Raji (cell line): ENCODE measurements at regions not wholly inside any gene's neighbourhood (a gene's known extent, or its start where the extent isn't known, plus 50 kb on each side); places are given as distances from the start of the nearest gene placed in this dataset.

ENCODE experiments used
- POLR2A ChIP-seq: IDR thresholded peaks from 2 replicates; pipeline ENCODE4 v1.6.1; 2011; ENCODE audit warnings: low read depth, low read length, control low read depth; ENCODE audit not compliant: insufficient read depth

DNA sequence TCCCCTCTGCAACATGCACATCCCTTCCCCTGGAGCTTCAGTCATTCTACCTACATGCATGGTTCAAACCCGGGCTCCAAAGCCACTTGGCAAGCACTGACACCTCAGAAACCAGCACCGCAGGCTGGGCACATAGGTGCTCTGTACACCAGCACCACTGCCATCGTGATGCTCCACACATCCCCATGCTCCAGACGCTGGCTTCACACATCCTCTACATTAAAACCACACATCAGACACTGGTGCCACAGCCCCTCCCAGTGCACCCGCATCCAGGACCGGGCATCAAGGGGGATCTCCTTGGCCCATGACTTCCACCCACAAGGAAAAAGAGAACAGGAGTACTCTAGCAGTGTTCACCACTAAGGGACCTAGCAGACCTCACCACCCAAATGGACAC is 787.7 kb downstream of the CDH18 start:
- TF ChIP-seq POLR2A: no peak

- TF ChIP-seq POLR2A: no peak
Measured at GRCh38 chr5:19208397-19208796, 779.6 kb downstream of the CDH18 start.

GRCh38 chr5:19210886-19211285 is 777.1 kb downstream of the CDH18 start:
- TF ChIP-seq POLR2A: no peak

GRCh38 chr5:19229179-19229835 is 758.7 kb downstream of the CDH18 start:
- TF ChIP-seq POLR2A: no peak

DNA sequence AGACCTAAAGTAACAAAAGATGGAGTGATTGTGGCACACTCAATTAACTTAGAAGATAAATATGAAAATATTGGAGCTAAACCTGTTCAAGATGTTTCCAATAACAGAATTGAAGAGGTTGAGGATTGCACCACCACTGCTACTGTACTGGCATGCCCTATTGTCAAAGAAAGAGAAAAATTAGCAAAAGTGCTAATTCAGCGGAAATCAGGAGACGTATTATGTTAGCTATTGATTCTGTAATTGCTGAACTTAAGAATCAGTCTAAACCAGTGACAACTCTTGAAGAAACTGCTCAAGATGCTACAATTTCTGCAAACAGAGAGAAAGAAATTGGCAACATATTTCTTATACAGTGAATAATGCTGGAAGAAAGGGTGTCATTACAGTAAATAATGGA is 754.4 kb downstream of the CDH18 start:
- TF ChIP-seq POLR2A: no peak

DNA sequence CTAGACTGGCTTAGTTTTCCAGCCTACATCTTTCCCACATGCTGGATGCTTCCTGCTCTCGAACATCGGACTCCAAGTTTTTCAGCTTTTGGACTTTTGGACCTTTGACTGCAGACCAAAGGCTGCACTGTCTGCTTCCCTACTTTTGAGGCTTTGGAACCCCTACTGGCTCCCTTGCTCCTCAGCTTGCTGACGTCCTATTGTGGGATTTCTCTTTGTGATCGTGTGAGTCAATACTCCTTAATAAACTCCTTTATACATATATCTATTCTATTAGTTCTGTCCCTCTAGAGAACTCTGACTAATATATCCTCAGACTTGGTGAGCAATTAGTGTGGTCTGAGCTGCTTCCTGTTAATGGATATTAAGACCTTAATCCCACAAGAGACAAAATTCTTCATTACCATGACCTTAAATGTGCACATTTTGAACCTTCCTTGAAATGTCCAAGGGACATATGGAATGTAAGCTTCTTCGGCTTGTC is 752.9 kb downstream of the CDH18 start:
- TF ChIP-seq POLR2A: no peak

DNA sequence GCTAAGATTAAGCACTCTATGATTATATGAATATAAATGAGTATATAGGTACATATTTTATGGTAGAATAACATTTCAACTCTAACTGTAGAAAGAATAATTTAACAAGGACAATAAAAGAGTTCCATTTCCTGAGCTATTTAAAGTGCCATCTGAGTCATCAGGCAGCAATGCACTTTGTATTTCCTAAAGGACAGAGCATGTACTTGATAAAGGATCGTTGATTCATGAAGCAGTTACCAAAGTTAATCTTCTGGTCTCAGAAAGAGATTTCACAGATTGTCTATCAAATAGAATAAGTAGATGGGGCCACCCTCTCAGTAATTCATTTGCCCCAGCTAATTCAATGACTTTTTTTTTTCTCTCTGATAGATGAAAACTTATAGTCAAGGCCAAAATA is 747.8 kb downstream of the CDH18 start:
- TF ChIP-seq POLR2A: no peak

GRCh38 chr5:19241690-19242089 is 746.3 kb downstream of the CDH18 start:
- no peak for TF ChIP-seq POLR2A

- TF ChIP-seq POLR2A: no peak
Measured at GRCh38 chr5:19247302-19247701, 740.7 kb downstream of the CDH18 start.

GRCh38 chr5:19256036-19256435 is 732.0 kb downstream of the CDH18 start:
- TF ChIP-seq POLR2A: no peak

DNA sequence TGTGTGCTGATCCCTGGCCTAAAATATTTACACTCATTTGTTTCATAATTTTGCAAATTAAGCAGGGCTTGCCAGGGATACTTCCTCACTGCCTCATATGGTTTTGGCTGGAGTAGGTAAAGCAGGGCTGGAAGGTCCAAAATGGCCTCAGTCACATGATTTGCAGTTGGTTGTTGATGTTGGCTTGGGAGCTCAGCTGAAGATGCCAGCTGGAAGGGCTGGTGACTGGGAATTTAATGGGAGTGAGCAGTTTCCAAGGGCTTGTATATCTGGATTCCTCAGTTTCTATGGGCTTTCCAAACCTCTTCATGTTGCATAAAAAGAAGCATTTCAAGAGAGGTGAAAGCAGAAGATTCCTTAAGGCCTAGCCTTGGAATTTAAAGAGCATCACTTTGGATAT is 729.3 kb downstream of the CDH18 start:
- TF ChIP-seq POLR2A: no peak

DNA sequence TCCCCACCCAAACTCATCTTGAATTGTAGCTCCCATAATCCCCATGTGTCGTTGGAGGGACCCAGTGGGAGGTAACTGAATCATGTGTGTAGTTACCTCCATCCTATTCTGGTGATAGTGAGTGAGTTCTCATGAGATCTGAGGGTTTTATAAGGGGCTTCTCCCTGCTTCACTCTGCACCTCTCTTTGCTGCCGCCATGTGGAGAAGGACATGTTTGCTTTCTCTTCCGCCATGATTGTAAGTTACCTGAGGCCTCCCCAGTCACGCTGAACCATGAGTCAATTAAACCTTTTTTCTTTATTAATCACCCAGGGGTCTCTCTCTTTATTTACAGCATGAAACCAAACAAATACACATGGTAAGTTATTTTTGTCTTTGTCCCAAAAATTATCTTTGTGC is 726.1 kb downstream of the CDH18 start:
- no peak for TF ChIP-seq POLR2A

DNA sequence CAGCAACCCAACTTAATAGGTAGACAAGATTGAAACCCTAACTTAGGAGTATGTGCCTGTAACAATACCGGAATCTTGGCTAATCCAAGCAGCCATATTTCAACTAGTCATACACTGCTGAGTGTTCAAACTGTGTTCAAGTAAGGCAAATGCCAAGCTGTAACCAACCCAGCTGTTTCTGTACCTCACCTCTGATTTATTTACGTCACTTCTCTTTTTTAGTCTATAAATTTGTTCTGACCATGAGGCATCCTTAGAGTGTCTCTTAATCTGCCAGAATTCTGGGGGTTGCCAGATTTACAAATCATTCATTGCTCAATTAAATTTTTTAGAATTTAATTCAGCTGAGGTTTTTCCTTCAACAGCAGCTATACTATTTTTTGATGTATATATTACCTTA is 723.2 kb downstream of the CDH18 start:
- no peak for TF ChIP-seq POLR2A

GRCh38 chr5:19266791-19267190 is 721.2 kb downstream of the CDH18 start:
- TF ChIP-seq POLR2A: no peak

DNA sequence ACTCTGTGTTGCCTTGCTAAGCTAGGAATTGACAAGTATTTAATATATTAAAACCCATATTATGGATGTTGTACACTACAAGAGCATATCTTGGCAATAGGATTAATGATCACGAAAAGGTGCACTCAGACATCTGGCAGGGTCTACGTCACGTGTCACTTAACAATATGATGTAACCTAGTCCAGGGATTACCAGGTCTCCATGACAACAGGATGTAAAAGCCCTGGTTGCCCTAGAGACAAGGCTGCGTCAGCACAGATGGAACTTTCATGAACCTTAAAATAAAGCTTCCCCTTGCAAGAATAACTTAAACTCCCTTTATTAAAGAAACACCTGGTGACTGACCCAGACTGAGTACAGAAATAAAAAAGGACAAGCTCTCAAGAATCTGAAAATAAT is 717.8 kb downstream of the CDH18 start:
- no peak for TF ChIP-seq POLR2A

GRCh38 chr5:19274578-19274977 is 713.4 kb downstream of the CDH18 start:
- TF ChIP-seq POLR2A: no peak

DNA sequence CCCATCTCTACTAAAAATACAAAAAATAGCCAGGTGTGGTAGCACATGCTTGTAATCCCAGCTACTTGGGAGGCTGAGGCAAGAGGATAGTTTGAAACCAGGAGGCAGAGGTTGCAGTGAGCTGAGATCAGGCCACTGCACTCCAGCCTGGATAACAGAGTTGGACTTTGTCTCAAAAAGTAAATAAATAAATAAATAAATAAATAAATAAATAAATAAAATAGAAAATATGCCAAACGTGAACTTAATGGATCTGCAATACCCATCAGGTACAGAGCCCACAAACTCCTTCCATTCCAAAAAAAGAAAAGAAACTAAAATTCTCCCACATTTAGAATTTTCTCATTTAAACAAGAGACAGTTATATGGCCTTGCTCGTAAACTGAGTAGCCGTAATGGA is 702.7 kb downstream of the CDH18 start:
- TF ChIP-seq POLR2A: no peak
